Liver (tissue), 8 donors: ENCODE measurements at regions not wholly inside any gene's neighbourhood (a gene's known extent, or its start where the extent isn't known, plus 50 kb on each side); places are given as distances from the start of the nearest gene placed in this dataset.

Experiments used
- DNase-seq: peaks from one replicate; pipeline ENCODE4 v3.0.0-alpha.2; 2017; ENCODE audit warnings: low spot score
- H3K27ac ChIP-seq, 2 donors: one replicate each; pipeline ENCODE4 v1.7.0; 2013; ENCODE audit warnings: inconsistent platforms in 2 of 2, low read length in 2 of 2, control low read depth in 1 of 2, low read depth in 1 of 2, mild to moderate bottlenecking in 1 of 2
- H3K27me3 ChIP-seq, 4 donors: one replicate each; pipeline versions ENCODE4 v1.6.1 to v1.7.0; 2013; ENCODE audit warnings: low read length in 3 of 4, inconsistent platforms in 1 of 4, mild to moderate bottlenecking in 1 of 4, moderate library complexity in 1 of 4; ENCODE audit not compliant: control insufficient read depth in 4 of 4, insufficient read depth in 4 of 4
- H3K36me3 ChIP-seq, 4 donors: one replicate each; pipeline versions ENCODE4 v1.6.1 to v1.7.0; 2013; ENCODE audit warnings: low read length in 3 of 4, mild to moderate bottlenecking in 3 of 4, low read depth in 1 of 4, moderate library complexity in 1 of 4; ENCODE audit not compliant: control insufficient read depth in 4 of 4, insufficient read depth in 3 of 4
- H3K4me1 ChIP-seq, 4 donors: one replicate each; pipeline versions ENCODE4 v1.6.1 to v1.7.0; 2013; ENCODE audit warnings: low read length in 3 of 4, mild to moderate bottlenecking in 3 of 4, moderate library complexity in 1 of 4; ENCODE audit not compliant: control insufficient read depth in 4 of 4, insufficient read depth in 4 of 4
- H3K4me3 ChIP-seq, 3 donors: one replicate each; pipeline versions ENCODE4 v1.6.1 to v1.7.0; 2013; ENCODE audit warnings: low read length in 3 of 3, control low read depth in 1 of 3, low read depth in 1 of 3, mild to moderate bottlenecking in 1 of 3
- H3K9ac ChIP-seq, 2 donors: one replicate each; pipeline ENCODE4 v1.7.0; 2013; ENCODE audit warnings: low read length in 2 of 2, mild to moderate bottlenecking in 2 of 2, moderate library complexity in 2 of 2, control low read depth in 1 of 2, low read depth in 1 of 2
- H3K9me3 ChIP-seq, 4 donors: one replicate each; pipeline versions ENCODE4 v1.6.1 to v1.7.0; 2013; ENCODE audit warnings: low read length in 3 of 4; ENCODE audit not compliant: control insufficient read depth in 4 of 4
- EGR1 ChIP-seq, 2 donors: IDR thresholded peaks; 2 replicates each; pipeline ENCODE4 v1.6.1; 2016 to 2018; ENCODE audit warnings: antibody characterized with exemption in 2 of 2, low read depth in 2 of 2
- FOXA1 ChIP-seq: IDR thresholded peaks from 2 replicates; pipeline ENCODE4 v1.6.1; 2016; ENCODE audit warnings: antibody characterized with exemption
- GABPA ChIP-seq, 2 donors: IDR thresholded peaks in 1 of 2; conservative IDR thresholded peaks in 1 of 2; 2 replicates each; pipeline ENCODE4 v1.6.1; 2016; ENCODE audit warnings: antibody characterized with exemption in 2 of 2, mild to moderate bottlenecking in 1 of 2, moderate library complexity in 1 of 2
- HNF4A ChIP-seq, 2 donors: conservative IDR thresholded peaks; 2 replicates each; pipeline ENCODE4 v1.6.1; 2016; ENCODE audit warnings: antibody characterized with exemption in 2 of 2, mild to moderate bottlenecking in 2 of 2
- JUND ChIP-seq, 2 donors: IDR thresholded peaks; 2 replicates each; pipeline ENCODE4 v1.6.1; 2016; ENCODE audit warnings: antibody characterized with exemption in 2 of 2
- NR2F2 ChIP-seq: IDR thresholded peaks from 2 replicates; pipeline ENCODE4 v1.6.1; 2016; ENCODE audit warnings: antibody characterized with exemption
- TAF1 ChIP-seq: conservative IDR thresholded peaks from 2 replicates; pipeline ENCODE4 v1.6.1; 2016; ENCODE audit warnings: antibody characterized with exemption, mild to moderate bottlenecking
- YY1 ChIP-seq: IDR thresholded peaks from 2 replicates; pipeline ENCODE4 v1.6.1; 2016; ENCODE audit warnings: antibody characterized with exemption, mild to moderate bottlenecking
- WGBS: extraction: QIAGEN DNeasy Blood & Tissue Kit; methylation state at CpG from one replicate; pipeline ENCODE4 v1.1.7; 2013; 5-methylcytosine and 5-hydroxymethylcytosine counted together
- TF ChIP-seq, protein P1 (sequence below): IDR thresholded peaks from 2 replicates; pipeline ENCODE4 v1.6.1; 2016; ENCODE audit warnings: antibody characterized with exemption
- TF ChIP-seq, protein P2 (sequence below): IDR thresholded peaks from 2 replicates; pipeline ENCODE4 v1.6.1; 2016; ENCODE audit warnings: antibody characterized with exemption, mild to moderate bottlenecking
- TF ChIP-seq, protein P3 (sequence below): fragments of 150-350 bp; IDR thresholded peaks from 2 replicates; pipeline ENCODE4 v1.5.1; 2017; ENCODE audit warnings: improper control_type of control experiment, low read depth, low read length; ENCODE audit not compliant: missing input control
- TF ChIP-seq, protein P4 (sequence below): IDR thresholded peaks from 2 replicates; pipeline ENCODE4 v1.6.1; 2016; ENCODE audit warnings: antibody characterized with exemption
- TF ChIP-seq, protein P5 (sequence below): IDR thresholded peaks from 2 replicates; pipeline ENCODE4 v1.6.1; 2016; ENCODE audit warnings: antibody characterized with exemption
- donor health status: healthy.
- donor health status: healthy.
- donor health status: healthy.
- donor health status: healthy.
- donor health status: healthy.

DNA sequence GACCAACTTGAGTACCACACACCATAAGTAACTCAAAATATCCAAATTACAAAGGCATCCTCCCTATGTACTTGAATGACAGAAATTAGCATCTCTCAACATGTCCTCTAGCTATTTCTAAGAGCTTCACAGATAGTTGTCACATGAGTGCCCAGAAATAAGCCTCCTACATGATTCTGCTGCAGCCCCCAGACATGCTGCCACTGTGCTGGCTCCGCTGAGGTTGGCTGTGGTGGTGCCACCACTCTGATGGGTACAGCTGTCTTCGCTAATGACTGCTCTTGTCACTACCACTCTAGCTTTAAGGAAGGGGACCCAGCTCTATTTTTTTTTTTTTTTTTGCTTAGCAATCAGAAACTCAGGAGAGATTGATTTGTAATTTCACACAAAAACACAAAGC is 256.0 kb downstream of the GRXCR1 start (continued):
- TF ChIP-seq, protein P1, sequence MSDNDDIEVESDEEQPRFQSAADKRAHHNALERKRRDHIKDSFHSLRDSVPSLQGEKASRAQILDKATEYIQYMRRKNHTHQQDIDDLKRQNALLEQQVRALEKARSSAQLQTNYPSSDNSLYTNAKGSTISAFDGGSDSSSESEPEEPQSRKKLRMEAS, result no peak

DNA sequence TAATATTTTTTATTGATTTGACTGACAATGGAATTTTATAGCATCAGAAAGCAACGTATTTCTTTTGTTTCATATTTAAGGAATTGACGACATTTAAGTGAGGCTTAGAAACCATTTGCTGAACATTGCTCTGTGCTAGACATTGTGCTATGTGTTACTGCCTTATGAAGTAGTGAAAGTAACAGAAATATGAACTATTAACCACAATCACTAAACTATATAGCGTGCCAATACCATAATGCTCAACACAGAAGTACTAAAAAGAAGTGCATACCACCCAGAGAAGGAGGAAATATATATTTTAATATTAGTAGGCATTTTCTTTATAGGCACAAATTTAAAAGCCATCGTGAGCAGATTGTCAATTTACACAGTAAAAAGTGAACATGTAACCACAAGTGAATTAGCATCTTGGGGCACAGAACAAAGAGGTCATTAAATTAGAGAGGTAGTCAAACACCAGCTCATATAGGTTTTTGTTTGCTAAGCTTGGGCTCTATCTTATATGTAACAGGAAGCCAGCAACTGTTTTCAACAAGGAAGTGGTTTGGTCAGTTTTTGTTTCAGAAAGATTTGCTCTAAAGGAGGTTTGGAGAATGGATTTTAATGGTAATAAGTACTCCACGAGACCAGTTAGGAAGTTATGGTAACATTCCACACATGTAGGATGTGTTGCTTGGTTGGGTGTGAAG is 270.7 kb downstream of the GRXCR1 start:
- WGBS, result 65% methylated on average over 5 of the region's 5 CpGs
- no peak overlapping the region for H3K27ac ChIP-seq
- H3K9me3 ChIP-seq, result peaks cover 0 to 2% (median 0%) of the 10 kb centered on the region in 4 donors
- no peak overlapping the region for H3K4me3 ChIP-seq
- no peaks in the 10 kb centered on the region for H3K36me3 ChIP-seq
- TF ChIP-seq NR2F2 (no peak), JUND (IDR thresholded peaks at IDR 0.05) (no peak), EGR1 (IDR thresholded peaks at IDR 0.05; ENCODE audit: low read depth in 2 of 2) (no peak), YY1 (no peak)
- TF ChIP-seq, protein P2, sequence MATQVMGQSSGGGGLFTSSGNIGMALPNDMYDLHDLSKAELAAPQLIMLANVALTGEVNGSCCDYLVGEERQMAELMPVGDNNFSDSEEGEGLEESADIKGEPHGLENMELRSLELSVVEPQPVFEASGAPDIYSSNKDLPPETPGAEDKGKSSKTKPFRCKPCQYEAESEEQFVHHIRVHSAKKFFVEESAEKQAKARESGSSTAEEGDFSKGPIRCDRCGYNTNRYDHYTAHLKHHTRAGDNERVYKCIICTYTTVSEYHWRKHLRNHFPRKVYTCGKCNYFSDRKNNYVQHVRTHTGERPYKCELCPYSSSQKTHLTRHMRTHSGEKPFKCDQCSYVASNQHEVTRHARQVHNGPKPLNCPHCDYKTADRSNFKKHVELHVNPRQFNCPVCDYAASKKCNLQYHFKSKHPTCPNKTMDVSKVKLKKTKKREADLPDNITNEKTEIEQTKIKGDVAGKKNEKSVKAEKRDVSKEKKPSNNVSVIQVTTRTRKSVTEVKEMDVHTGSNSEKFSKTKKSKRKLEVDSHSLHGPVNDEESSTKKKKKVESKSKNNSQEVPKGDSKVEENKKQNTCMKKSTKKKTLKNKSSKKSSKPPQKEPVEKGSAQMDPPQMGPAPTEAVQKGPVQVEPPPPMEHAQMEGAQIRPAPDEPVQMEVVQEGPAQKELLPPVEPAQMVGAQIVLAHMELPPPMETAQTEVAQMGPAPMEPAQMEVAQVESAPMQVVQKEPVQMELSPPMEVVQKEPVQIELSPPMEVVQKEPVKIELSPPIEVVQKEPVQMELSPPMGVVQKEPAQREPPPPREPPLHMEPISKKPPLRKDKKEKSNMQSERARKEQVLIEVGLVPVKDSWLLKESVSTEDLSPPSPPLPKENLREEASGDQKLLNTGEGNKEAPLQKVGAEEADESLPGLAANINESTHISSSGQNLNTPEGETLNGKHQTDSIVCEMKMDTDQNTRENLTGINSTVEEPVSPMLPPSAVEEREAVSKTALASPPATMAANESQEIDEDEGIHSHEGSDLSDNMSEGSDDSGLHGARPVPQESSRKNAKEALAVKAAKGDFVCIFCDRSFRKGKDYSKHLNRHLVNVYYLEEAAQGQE, result no peak
- TF ChIP-seq, protein P1, result no peak
- TF ChIP-seq, protein P3, sequence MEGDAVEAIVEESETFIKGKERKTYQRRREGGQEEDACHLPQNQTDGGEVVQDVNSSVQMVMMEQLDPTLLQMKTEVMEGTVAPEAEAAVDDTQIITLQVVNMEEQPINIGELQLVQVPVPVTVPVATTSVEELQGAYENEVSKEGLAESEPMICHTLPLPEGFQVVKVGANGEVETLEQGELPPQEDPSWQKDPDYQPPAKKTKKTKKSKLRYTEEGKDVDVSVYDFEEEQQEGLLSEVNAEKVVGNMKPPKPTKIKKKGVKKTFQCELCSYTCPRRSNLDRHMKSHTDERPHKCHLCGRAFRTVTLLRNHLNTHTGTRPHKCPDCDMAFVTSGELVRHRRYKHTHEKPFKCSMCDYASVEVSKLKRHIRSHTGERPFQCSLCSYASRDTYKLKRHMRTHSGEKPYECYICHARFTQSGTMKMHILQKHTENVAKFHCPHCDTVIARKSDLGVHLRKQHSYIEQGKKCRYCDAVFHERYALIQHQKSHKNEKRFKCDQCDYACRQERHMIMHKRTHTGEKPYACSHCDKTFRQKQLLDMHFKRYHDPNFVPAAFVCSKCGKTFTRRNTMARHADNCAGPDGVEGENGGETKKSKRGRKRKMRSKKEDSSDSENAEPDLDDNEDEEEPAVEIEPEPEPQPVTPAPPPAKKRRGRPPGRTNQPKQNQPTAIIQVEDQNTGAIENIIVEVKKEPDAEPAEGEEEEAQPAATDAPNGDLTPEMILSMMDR, result no peak
- TF ChIP-seq, protein P4, sequence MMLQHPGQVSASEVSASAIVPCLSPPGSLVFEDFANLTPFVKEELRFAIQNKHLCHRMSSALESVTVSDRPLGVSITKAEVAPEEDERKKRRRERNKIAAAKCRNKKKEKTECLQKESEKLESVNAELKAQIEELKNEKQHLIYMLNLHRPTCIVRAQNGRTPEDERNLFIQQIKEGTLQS, result no peak
- no peaks in the 10 kb centered on the region for H3K4me1 ChIP-seq
- H3K27me3 ChIP-seq, result no peaks in the 10 kb centered on the region
- DNase-seq, result no peak
- no peak overlapping the region for H3K9ac ChIP-seq

DNA sequence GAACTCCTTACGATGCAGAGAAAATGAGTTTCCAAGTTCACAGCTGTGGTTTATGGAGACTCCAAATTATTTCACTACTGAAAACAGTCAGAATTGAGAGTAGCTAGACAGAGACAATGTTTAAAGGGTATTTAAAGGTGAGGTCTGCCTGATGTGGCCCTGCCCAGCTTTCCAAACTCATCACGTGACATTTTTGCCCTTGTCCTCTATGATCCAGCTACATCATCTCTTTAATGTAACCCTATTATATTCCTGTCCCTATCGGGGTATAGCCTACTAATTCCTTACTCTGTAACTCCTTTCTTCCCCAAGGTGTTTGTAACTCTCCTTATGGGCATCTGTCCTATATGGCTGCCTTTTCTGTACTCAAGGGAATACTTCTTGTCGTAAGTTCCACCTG is 297.2 kb downstream of the GRXCR1 start:
- H3K4me3 ChIP-seq, result no peak overlapping the region
- H3K36me3 ChIP-seq, result no peaks in the 10 kb centered on the region
- TF ChIP-seq JUND (IDR thresholded peaks at IDR 0.05) (no peak), FOXA1 (no peak), HNF4A (conservative IDR thresholded peaks at IDR 0.05) (no peak), GABPA (IDR thresholded peaks at IDR 0.05 in 1 of 2, conservative IDR thresholded peaks at IDR 0.05 in 1 of 2) (no peak), NR2F2 (no peak), TAF1 (no peak), YY1 (no peak)
- TF ChIP-seq, protein P2, result no peak
- TF ChIP-seq, protein P5, sequence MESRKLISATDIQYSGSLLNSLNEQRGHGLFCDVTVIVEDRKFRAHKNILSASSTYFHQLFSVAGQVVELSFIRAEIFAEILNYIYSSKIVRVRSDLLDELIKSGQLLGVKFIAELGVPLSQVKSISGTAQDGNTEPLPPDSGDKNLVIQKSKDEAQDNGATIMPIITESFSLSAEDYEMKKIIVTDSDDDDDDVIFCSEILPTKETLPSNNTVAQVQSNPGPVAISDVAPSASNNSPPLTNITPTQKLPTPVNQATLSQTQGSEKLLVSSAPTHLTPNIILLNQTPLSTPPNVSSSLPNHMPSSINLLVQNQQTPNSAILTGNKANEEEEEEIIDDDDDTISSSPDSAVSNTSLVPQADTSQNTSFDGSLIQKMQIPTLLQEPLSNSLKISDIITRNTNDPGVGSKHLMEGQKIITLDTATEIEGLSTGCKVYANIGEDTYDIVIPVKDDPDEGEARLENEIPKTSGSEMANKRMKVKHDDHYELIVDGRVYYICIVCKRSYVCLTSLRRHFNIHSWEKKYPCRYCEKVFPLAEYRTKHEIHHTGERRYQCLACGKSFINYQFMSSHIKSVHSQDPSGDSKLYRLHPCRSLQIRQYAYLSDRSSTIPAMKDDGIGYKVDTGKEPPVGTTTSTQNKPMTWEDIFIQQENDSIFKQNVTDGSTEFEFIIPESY, result no peak
- TF ChIP-seq, protein P3, result no peak
- H3K27me3 ChIP-seq, result no peaks in the 10 kb centered on the region
- H3K27ac ChIP-seq, result no peak overlapping the region
- H3K4me1 ChIP-seq, result no peaks in the 10 kb centered on the region
- DNase-seq, result no peak
- WGBS, result 79% methylated on average over 4 of the region's 4 CpGs
- no peaks in the 10 kb centered on the region for H3K9me3 ChIP-seq
- H3K9ac ChIP-seq, result no peak overlapping the region
